ENCODE measurements at regions not wholly inside any gene's neighbourhood (a gene's known extent, or its start where the extent isn't known, plus 50 kb on each side); places are given as distances from the start of the nearest gene placed in this dataset.

DNA sequence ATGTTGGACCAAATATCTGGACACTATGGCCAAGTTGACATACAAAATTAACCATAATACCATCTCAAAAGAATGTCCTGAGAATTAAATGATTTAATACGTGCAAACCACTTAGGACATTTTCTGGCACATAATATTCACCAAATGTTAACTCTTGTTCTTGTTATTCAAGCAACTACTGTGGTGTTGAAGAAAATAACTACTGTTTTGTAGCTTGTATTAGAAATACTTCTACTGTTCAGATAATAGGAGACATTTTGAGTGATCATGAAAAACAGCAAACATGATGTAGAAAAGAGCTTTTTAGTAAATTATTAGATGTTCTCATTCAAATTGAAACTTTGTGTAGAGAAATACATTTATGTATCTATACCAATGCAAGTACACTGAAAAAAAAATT, 140.7 kb upstream of the SMIM31 start:
- TF ChIP-seq, protein P1, sequence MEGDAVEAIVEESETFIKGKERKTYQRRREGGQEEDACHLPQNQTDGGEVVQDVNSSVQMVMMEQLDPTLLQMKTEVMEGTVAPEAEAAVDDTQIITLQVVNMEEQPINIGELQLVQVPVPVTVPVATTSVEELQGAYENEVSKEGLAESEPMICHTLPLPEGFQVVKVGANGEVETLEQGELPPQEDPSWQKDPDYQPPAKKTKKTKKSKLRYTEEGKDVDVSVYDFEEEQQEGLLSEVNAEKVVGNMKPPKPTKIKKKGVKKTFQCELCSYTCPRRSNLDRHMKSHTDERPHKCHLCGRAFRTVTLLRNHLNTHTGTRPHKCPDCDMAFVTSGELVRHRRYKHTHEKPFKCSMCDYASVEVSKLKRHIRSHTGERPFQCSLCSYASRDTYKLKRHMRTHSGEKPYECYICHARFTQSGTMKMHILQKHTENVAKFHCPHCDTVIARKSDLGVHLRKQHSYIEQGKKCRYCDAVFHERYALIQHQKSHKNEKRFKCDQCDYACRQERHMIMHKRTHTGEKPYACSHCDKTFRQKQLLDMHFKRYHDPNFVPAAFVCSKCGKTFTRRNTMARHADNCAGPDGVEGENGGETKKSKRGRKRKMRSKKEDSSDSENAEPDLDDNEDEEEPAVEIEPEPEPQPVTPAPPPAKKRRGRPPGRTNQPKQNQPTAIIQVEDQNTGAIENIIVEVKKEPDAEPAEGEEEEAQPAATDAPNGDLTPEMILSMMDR (IDR thresholded peaks at IDR 0.05; ENCODE audit: unreplicated experiment), result no peak
- H3K27me3 Mint-ChIP-seq (ENCODE audit: low read depth), result peaks cover 1% of the 10 kb centered on the region
- no peaks in the 10 kb centered on the region for H3K4me1 Mint-ChIP-seq
- no peaks in the 10 kb centered on the region for H3K9me3 Mint-ChIP-seq
- H3K4me3 Mint-ChIP-seq, result no peak overlapping the region
- H3K27ac Mint-ChIP-seq, result no peak overlapping the region
- no peaks in the 10 kb centered on the region for H3K36me3 Mint-ChIP-seq
- DNase-seq (ENCODE audit: low spot score in 2 of 2, unreplicated experiment in 2 of 2), result no peak

DNA sequence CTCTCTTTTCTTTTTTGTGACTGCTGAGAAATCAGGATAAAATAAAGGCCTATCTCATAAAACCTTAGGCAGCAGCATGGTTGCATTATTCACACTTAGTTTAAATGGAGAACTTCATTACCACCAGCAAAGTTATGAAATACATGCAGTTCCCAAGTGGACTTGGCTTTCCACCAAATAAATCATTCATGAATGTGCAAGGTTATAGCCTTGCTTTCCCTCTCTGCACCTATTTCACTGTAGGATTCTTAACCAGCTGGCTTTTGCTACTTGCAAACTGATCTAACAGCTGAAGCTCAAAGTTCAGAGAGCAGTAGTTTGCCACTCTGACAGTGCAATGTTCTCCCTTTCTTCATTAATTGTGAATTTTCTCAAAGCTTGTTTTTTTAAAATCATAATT, 140.1 kb upstream of the SMIM31 start:
- H3K27ac Mint-ChIP-seq, result no peak overlapping the region
- no peaks in the 10 kb centered on the region for H3K36me3 Mint-ChIP-seq
- TF ChIP-seq, protein P1 (IDR thresholded peaks at IDR 0.05; ENCODE audit: unreplicated experiment), result no peak
- no peak for DNase-seq (ENCODE audit: low spot score in 2 of 2, unreplicated experiment in 2 of 2)
- no peaks in the 10 kb centered on the region for H3K4me1 Mint-ChIP-seq
- peaks cover 2% of the 10 kb centered on the region for H3K27me3 Mint-ChIP-seq (ENCODE audit: low read depth)
- no peaks in the 10 kb centered on the region for H3K9me3 Mint-ChIP-seq
- H3K4me3 Mint-ChIP-seq, result no peak overlapping the region

DNA sequence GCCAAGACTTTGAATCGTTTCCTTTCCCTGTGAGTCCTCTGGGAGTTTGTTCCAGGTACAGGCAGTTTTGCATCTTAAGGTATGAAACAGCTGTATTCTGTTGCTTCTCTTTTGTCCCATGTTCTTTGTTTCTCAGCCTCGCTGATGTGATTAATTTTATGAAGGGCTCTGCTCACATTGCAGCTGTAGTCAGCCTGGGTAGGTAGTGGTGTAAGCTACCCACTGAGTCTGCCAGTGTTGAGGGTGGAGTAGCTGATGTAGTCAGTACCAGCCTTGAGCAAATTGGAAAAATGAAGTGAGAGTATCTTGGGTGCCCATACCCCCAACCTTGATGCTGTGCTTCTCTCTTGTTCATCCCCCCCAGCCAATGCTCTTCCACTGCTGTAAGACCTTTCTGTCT, 139.6 kb upstream of the SMIM31 start:
- Mint-ChIP-seq H3K36me3 (no peaks in the 10 kb centered on the region), H3K27ac (no peak overlapping the region), H3K4me1 (no peaks in the 10 kb centered on the region), H3K4me3 (no peak overlapping the region), H3K9me3 (no peaks in the 10 kb centered on the region), H3K27me3 (ENCODE audit: low read depth) (peaks cover 2% of the 10 kb centered on the region)
- TF ChIP-seq, protein P1 (IDR thresholded peaks at IDR 0.05; ENCODE audit: unreplicated experiment), result no peak
- DNase-seq (ENCODE audit: low spot score in 2 of 2, unreplicated experiment in 2 of 2), result no peak

DNA sequence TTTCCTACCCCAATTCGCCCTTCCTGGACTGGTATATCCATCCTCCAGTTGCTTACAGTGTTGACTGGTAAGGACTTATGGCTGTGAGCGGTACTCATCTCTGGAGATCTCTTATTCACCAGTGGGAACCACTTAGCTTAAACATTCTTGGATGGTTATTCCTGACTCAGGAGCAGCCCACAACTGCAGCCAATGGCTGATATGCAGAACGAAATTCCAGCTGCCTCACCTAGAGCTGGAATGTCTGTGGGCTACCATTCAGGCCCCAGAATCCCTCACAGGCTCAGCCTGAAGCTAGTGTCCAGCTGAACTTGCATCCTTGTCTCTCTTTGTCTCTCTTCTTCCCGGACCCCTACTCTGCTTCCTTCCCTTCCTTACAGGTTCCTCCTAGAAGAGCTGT, 138.9 kb upstream of the SMIM31 start:
- no peaks in the 10 kb centered on the region for H3K36me3 Mint-ChIP-seq
- no peaks in the 10 kb centered on the region for H3K4me1 Mint-ChIP-seq
- no peak for DNase-seq (ENCODE audit: low spot score in 2 of 2, unreplicated experiment in 2 of 2)
- H3K4me3 Mint-ChIP-seq, result no peak overlapping the region
- H3K27ac Mint-ChIP-seq, result no peak overlapping the region
- H3K27me3 Mint-ChIP-seq (ENCODE audit: low read depth), result peaks cover 2% of the 10 kb centered on the region
- H3K9me3 Mint-ChIP-seq, result no peaks in the 10 kb centered on the region
- TF ChIP-seq, protein P1 (IDR thresholded peaks at IDR 0.05; ENCODE audit: unreplicated experiment), result no peak

DNA sequence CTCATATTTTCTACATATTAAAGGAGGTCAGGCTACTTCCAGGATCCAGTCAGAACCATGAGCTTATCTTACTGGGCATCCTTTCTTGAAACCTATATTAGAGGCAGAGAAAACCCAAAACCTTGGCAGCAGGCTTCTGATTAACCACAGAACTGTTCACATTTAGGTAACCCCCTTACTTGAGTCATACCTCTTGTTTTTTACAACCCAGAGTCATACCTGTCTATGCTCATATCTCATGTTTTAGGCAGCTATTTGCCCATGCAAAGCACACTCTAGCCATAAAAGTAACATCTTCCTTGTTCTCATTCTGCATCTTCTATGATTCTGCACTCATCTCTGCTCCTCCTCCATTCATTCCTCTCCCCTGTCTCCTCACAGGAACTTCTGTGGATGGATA, 138.0 kb upstream of the SMIM31 start:
- TF ChIP-seq, protein P1 (IDR thresholded peaks at IDR 0.05; ENCODE audit: unreplicated experiment), result no peak
- peaks cover 2% of the 10 kb centered on the region for H3K27me3 Mint-ChIP-seq (ENCODE audit: low read depth)
- H3K4me1 Mint-ChIP-seq, result no peaks in the 10 kb centered on the region
- no peak overlapping the region for H3K27ac Mint-ChIP-seq
- no peak overlapping the region for H3K4me3 Mint-ChIP-seq
- no peaks in the 10 kb centered on the region for H3K36me3 Mint-ChIP-seq
- H3K9me3 Mint-ChIP-seq, result no peaks in the 10 kb centered on the region
- no peak for DNase-seq (ENCODE audit: low spot score in 2 of 2, unreplicated experiment in 2 of 2)

DNA sequence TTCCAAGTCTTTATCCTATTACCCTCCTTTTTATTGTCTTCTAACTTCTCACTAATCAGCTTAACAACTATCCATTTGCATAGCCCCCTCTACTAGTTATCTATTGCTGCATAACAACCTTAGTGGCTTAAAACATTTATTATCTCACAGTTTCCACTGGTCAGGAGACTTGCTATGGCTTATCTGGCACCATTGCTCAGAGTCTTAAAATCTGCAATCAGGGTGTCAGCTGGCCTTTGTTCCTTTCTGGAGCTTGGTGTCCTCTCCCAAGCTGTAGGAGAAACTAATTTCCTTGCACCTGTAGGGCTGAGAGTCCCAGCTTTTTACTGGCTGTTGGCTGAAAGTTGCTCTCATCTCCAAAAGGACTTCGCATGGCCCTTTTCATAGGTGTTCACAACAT, 137.0 kb upstream of the SMIM31 start:
- no peak overlapping the region for H3K27ac Mint-ChIP-seq
- H3K4me1 Mint-ChIP-seq, result no peaks in the 10 kb centered on the region

More for the DNA sequence above, 137.0 kb upstream of the SMIM31 start:
- H3K9me3 Mint-ChIP-seq, result no peaks in the 10 kb centered on the region
- peaks cover 2% of the 10 kb centered on the region for H3K27me3 Mint-ChIP-seq (ENCODE audit: low read depth)
- TF ChIP-seq, protein P1 (IDR thresholded peaks at IDR 0.05; ENCODE audit: unreplicated experiment), result no peak
- no peaks in the 10 kb centered on the region for H3K36me3 Mint-ChIP-seq
- no peak overlapping the region for H3K4me3 Mint-ChIP-seq
- DNase-seq (ENCODE audit: low spot score in 2 of 2, unreplicated experiment in 2 of 2), result no peak
